ELR (cell line): ENCODE measurements at regions not wholly inside any gene's neighbourhood (a gene's known extent, or its start where the extent isn't known, plus 50 kb on each side); places are given as distances from the start of the nearest gene placed in this dataset.

Experiments used
- DNase-seq: peaks from one replicate; pipeline ENCODE4 v3.0.0-alpha.2; 2015; ENCODE audit warnings: low read depth

- DNase-seq = no peak
Observed at GRCh38 chr12:91793676-91794075, 352.0 kb downstream of the BTG1 start.

- no peak for DNase-seq
Observed at GRCh38 chr12:91792597-91792996, 353.0 kb downstream of the BTG1 start.

- no peak for DNase-seq
Observed at GRCh38 chr12:91786499-91787272, 359.0 kb downstream of the BTG1 start.

GRCh38 chr12:91785655-91786498 lies 359.8 kb downstream of the BTG1 start:
- DNase-seq = no peak

- DNase-seq = peak; percentile 5
Observed at GRCh38 chr12:91781114-91781513, 364.5 kb downstream of the BTG1 start.

GRCh38 chr12:91778938-91779400 lies 366.7 kb downstream of the BTG1 start:
- DNase-seq = peak; percentile 96

- DNase-seq = peak; percentile 19
Observed at GRCh38 chr12:91778091-91778832, 367.4 kb downstream of the BTG1 start.

- DNase-seq = peak; percentile 73
Observed at GRCh38 chr12:91777268-91777992, 368.2 kb downstream of the BTG1 start.

- peak; percentile 36 for DNase-seq
Observed at GRCh38 chr12:91774434-91774921, 371.2 kb downstream of the BTG1 start.

- DNase-seq = no peak
Observed at GRCh38 chr12:91773749-91774429, 371.8 kb downstream of the BTG1 start.

- DNase-seq = peak; percentile 13
Observed at GRCh38 chr12:91772411-91772810, 373.2 kb downstream of the BTG1 start.

- no peak for DNase-seq
Observed at GRCh38 chr12:91769736-91770135, 375.9 kb downstream of the BTG1 start.

- DNase-seq = no peak
Observed at GRCh38 chr12:91767237-91767636, 378.4 kb downstream of the BTG1 start.

- DNase-seq = no peak
Observed at GRCh38 chr12:91766454-91766853, 379.2 kb downstream of the BTG1 start.

GRCh38 chr12:91763654-91764370 lies 381.8 kb downstream of the BTG1 start:
- DNase-seq = no peak

GRCh38 chr12:91753649-91754048 lies 392.0 kb downstream of the BTG1 start:
- no peak for DNase-seq

GRCh38 chr12:91746976-91747375 lies 398.7 kb downstream of the BTG1 start:
- no peak for DNase-seq

- no peak for DNase-seq
Observed at GRCh38 chr12:91744597-91744996, 401.0 kb downstream of the BTG1 start.

GRCh38 chr12:91743704-91744321 lies 401.8 kb downstream of the BTG1 start:
- DNase-seq = no peak

GRCh38 chr12:91743280-91743679 lies 402.4 kb downstream of the BTG1 start:
- DNase-seq = no peak
